ENCODE measurements at regions not wholly inside any gene's neighbourhood (a gene's known extent, or its start where the extent isn't known, plus 50 kb on each side); places are given as distances from the start of the nearest gene placed in this dataset.

- CTCF ChIA-PET, result no interaction called here
- H3K9me3 ChIP-seq (ENCODE audit: low read depth, low read length, poor library complexity, severe bottlenecking), result no peaks in the 10 kb centered on the region
- H3K36me3 ChIP-seq (ENCODE audit: insufficient read depth, low read length, poor library complexity, severe bottlenecking), result no peaks in the 10 kb centered on the region
- POLR2A ChIA-PET (ENCODE audit: low non-redundant PET), result no interaction called here
- H3K4me1 ChIP-seq (ENCODE audit: insufficient read depth, low read length, poor library complexity, severe bottlenecking), result no peaks in the 10 kb centered on the region
- TF ChIP-seq EZH2 (IDR thresholded peaks at IDR 0.05; ENCODE audit: borderline replicate concordance, low read depth, low read length, poor library complexity, severe bottlenecking) (no peak), CTCF (conservative IDR thresholded peaks at IDR 0.05; ENCODE audit: low read depth, low read length) (no peak)
- DNase-seq (ENCODE audit: low spot score), result no peak
- no peak overlapping the region for H3K27ac ChIP-seq (ENCODE audit: low read depth, low read length, poor library complexity, severe bottlenecking)
- peaks cover 27% of the 10 kb centered on the region for H3K27me3 ChIP-seq (replicated peaks; ENCODE audit: insufficient read depth, low read depth, low read length, poor library complexity)
- intact Hi-C loops (cut with micrococcal nuclease; ENCODE audit: unreplicated experiment), result no loop called here
- H3K4me3 ChIP-seq (ENCODE audit: low read depth, low read length, poor library complexity, severe bottlenecking), result no peak overlapping the region
- BruUV-seq (replicated peaks), result no TSS peak
Observed at GRCh38 chr5:136538534-136538933, 173.2 kb upstream of the TRPC7 start.

- TF ChIP-seq CTCF (conservative IDR thresholded peaks at IDR 0.05; ENCODE audit: low read depth, low read length), result no peak
- Histone ChIP-seq H3K36me3 (ENCODE audit: insufficient read depth, low read length, poor library complexity, severe bottlenecking) (no peaks in the 10 kb centered on the region), H3K4me1 (ENCODE audit: insufficient read depth, low read length, poor library complexity, severe bottlenecking) (no peaks in the 10 kb centered on the region), H3K9me3 (ENCODE audit: low read depth, low read length, poor library complexity, severe bottlenecking) (no peaks in the 10 kb centered on the region), H3K27ac (ENCODE audit: low read depth, low read length, poor library complexity, severe bottlenecking) (no peak overlapping the region), H3K4me3 (ENCODE audit: low read depth, low read length, poor library complexity, severe bottlenecking) (no peak overlapping the region), H3K27me3 (replicated peaks; ENCODE audit: insufficient read depth, low read depth, low read length, poor library complexity) (peaks cover 25% of the 10 kb centered on the region)
- POLR2A ChIA-PET (ENCODE audit: low non-redundant PET), result no interaction called here
- intact Hi-C loops (cut with micrococcal nuclease; ENCODE audit: unreplicated experiment), result no loop called here
- no TSS peak for BruUV-seq (replicated peaks)
- CTCF ChIA-PET, result no interaction called here
- no peak for DNase-seq (ENCODE audit: low spot score)
Observed at GRCh38 chr5:136529081-136529480, 163.7 kb upstream of the TRPC7 start.

GRCh38 chr5:136528481-136529030 lies 163.2 kb upstream of the TRPC7 start:
- ChIA-PET POLR2A (ENCODE audit: low non-redundant PET) (no interaction called here), CTCF (no interaction called here)
- no peak for TF ChIP-seq EZH2 (IDR thresholded peaks at IDR 0.05; ENCODE audit: borderline replicate concordance, low read depth, low read length, poor library complexity, severe bottlenecking)
- no peak for TF ChIP-seq CTCF (conservative IDR thresholded peaks at IDR 0.05; ENCODE audit: low read depth, low read length)
- H3K27ac ChIP-seq (ENCODE audit: low read depth, low read length, poor library complexity, severe bottlenecking), result no peak overlapping the region
- peaks cover 25% of the 10 kb centered on the region for H3K27me3 ChIP-seq (replicated peaks; ENCODE audit: insufficient read depth, low read depth, low read length, poor library complexity)
- intact Hi-C loops (cut with micrococcal nuclease; ENCODE audit: unreplicated experiment), result no loop called here
- no peaks in the 10 kb centered on the region for H3K4me1 ChIP-seq (ENCODE audit: insufficient read depth, low read length, poor library complexity, severe bottlenecking)
- no peak overlapping the region for H3K4me3 ChIP-seq (ENCODE audit: low read depth, low read length, poor library complexity, severe bottlenecking)
- no peak for DNase-seq (ENCODE audit: low spot score)
- H3K9me3 ChIP-seq (ENCODE audit: low read depth, low read length, poor library complexity, severe bottlenecking), result no peaks in the 10 kb centered on the region
- no peaks in the 10 kb centered on the region for H3K36me3 ChIP-seq (ENCODE audit: insufficient read depth, low read length, poor library complexity, severe bottlenecking)
- no TSS peak for BruUV-seq (replicated peaks)

All from A673 (cell line).